ENCODE measurements at regions not wholly inside any gene's neighbourhood (a gene's known extent, or its start where the extent isn't known, plus 50 kb on each side); places are given as distances from the start of the nearest gene placed in this dataset.

- no peak for TF ChIP-seq CTCF (IDR thresholded peaks at IDR 0.05; ENCODE audit: low read depth, low read length, missing control alignments)
- in situ Hi-C loops (cut with HindIII; ENCODE audit: low sequenced_read_pairs): no loop called here
- DNase-seq (ENCODE audit: low read depth): no peak
- no peak overlapping the region for H3K4me3 ChIP-seq (ENCODE audit: low read depth, low read length)
Observed at GRCh38 chr16:51892293-51893007, 654.5 kb downstream of the TOX3 start.

GRCh38 chr16:51888534-51888933 is 658.4 kb downstream of the TOX3 start:
- H3K4me3 ChIP-seq (ENCODE audit: low read depth, low read length): no peak overlapping the region
- in situ Hi-C loops (cut with HindIII; ENCODE audit: low sequenced_read_pairs): no loop called here
- no peak for TF ChIP-seq CTCF (IDR thresholded peaks at IDR 0.05; ENCODE audit: low read depth, low read length, missing control alignments)
- DNase-seq (ENCODE audit: low read depth): no peak

- H3K4me3 ChIP-seq (ENCODE audit: low read depth, low read length): no peak overlapping the region
- no peak for DNase-seq (ENCODE audit: low read depth)
- no peak for TF ChIP-seq CTCF (IDR thresholded peaks at IDR 0.05; ENCODE audit: low read depth, low read length, missing control alignments)
- in situ Hi-C loops (cut with HindIII; ENCODE audit: low sequenced_read_pairs): no loop called here
Observed at GRCh38 chr16:51888016-51888415, 658.9 kb downstream of the TOX3 start.

GRCh38 chr16:51886456-51886855 is 660.5 kb downstream of the TOX3 start:
- DNase-seq (ENCODE audit: low read depth): no peak
- TF ChIP-seq CTCF (IDR thresholded peaks at IDR 0.05; ENCODE audit: low read depth, low read length, missing control alignments): no peak
- in situ Hi-C loops (cut with HindIII; ENCODE audit: low sequenced_read_pairs): no loop called here
- no peak overlapping the region for H3K4me3 ChIP-seq (ENCODE audit: low read depth, low read length)

GRCh38 chr16:51884773-51885172 is 662.2 kb downstream of the TOX3 start:
- DNase-seq (ENCODE audit: low read depth): no peak
- H3K4me3 ChIP-seq (ENCODE audit: low read depth, low read length): no peak overlapping the region
- TF ChIP-seq CTCF (IDR thresholded peaks at IDR 0.05; ENCODE audit: low read depth, low read length, missing control alignments): no peak
- in situ Hi-C loops (cut with HindIII; ENCODE audit: low sequenced_read_pairs): no loop called here

- no peak for TF ChIP-seq CTCF (IDR thresholded peaks at IDR 0.05; ENCODE audit: low read depth, low read length, missing control alignments)
- no peak for DNase-seq (ENCODE audit: low read depth)
- in situ Hi-C loops (cut with HindIII; ENCODE audit: low sequenced_read_pairs): no loop called here
- H3K4me3 ChIP-seq (ENCODE audit: low read depth, low read length): no peak overlapping the region
Observed at GRCh38 chr16:51881731-51882130, 665.2 kb downstream of the TOX3 start.

Data from astrocyte of the cerebellum (primary cell).